GM18867 (cell line): ENCODE measurements at regions not wholly inside any gene's neighbourhood (a gene's known extent, or its start where the extent isn't known, plus 50 kb on each side); places are given as distances from the start of the nearest gene placed in this dataset.

ENCODE experiments used
- ATAC-seq: cut with Tn5 transposase; IDR thresholded peaks from one replicate; pipeline ENCODE4 v1.9.1; 2021; ENCODE audit warnings: mild to moderate bottlenecking, moderate library complexity; ENCODE audit not compliant: unreplicated experiment

GRCh38 chr2:187274146-187274545 lies 173.9 kb downstream of the CALCRL start:
- ATAC-seq = no peak

GRCh38 chr2:187272255-187272654 lies 175.8 kb downstream of the CALCRL start:
- ATAC-seq = no peak

- ATAC-seq = no peak
Observed at GRCh38 chr2:187271825-187272224, 176.2 kb downstream of the CALCRL start.

GRCh38 chr2:187266645-187267044 lies 181.4 kb downstream of the CALCRL start:
- no peak for ATAC-seq

GRCh38 chr2:187266147-187266546 lies 181.9 kb downstream of the CALCRL start:
- no peak for ATAC-seq

GRCh38 chr2:187264612-187265011 lies 183.4 kb downstream of the CALCRL start:
- ATAC-seq = no peak

- no peak for ATAC-seq
Observed at GRCh38 chr2:187263675-187264560, 184.1 kb downstream of the CALCRL start.

GRCh38 chr2:187261705-187262104 lies 186.3 kb downstream of the CALCRL start:
- no peak for ATAC-seq

GRCh38 chr2:187252063-187252462 lies 196.0 kb downstream of the CALCRL start:
- ATAC-seq = no peak

- no peak for ATAC-seq
Observed at GRCh38 chr2:187250137-187250536, 197.9 kb downstream of the CALCRL start.

- no peak for ATAC-seq
Observed at GRCh38 chr2:187233811-187234210, 214.2 kb downstream of the CALCRL start.

- ATAC-seq = no peak
Observed at GRCh38 chr2:187232749-187233148, 215.3 kb downstream of the CALCRL start.

GRCh38 chr2:187230088-187230487 lies 218.0 kb downstream of the CALCRL start:
- no peak for ATAC-seq

- ATAC-seq = no peak
Observed at GRCh38 chr2:187228986-187229385, 219.1 kb downstream of the CALCRL start.

- ATAC-seq = no peak
Observed at GRCh38 chr2:187224989-187225388, 223.1 kb downstream of the CALCRL start.

GRCh38 chr2:187220071-187220470 lies 228.0 kb downstream of the CALCRL start:
- ATAC-seq = no peak

- ATAC-seq = no peak
Observed at GRCh38 chr2:187215532-187216240, 232.4 kb downstream of the CALCRL start.

- no peak for ATAC-seq
Observed at GRCh38 chr2:187214306-187214705, 233.7 kb downstream of the CALCRL start.

- ATAC-seq = no peak
Observed at GRCh38 chr2:187213798-187214197, 234.3 kb downstream of the CALCRL start.

- ATAC-seq = no peak
Observed at GRCh38 chr2:187210726-187211125, 237.3 kb downstream of the CALCRL start.

GRCh38 chr2:187208199-187208785 lies 239.8 kb downstream of the CALCRL start:
- ATAC-seq = no peak

- no peak for ATAC-seq
Observed at GRCh38 chr2:187207126-187207525, 240.9 kb downstream of the CALCRL start.
